Activated CD4-positive, alpha-beta T cell treated with anti-CD3 and anti-CD28 coated beads for 24 hours (primary cell): ENCODE measurements at regions not wholly inside any gene's neighbourhood (a gene's known extent, or its start where the extent isn't known, plus 50 kb on each side); places are given as distances from the start of the nearest gene placed in this dataset.

Experiments
- DNase-seq, 2 donors: peaks; one replicate each; pipeline ENCODE4 v3.0.0-alpha.2; 2020; ENCODE audit warnings: low read depth in 2 of 2

- no peak for DNase-seq
Observed at GRCh38 chr3:24838533-24838932, 343.9 kb upstream of the THRB start.

DNA sequence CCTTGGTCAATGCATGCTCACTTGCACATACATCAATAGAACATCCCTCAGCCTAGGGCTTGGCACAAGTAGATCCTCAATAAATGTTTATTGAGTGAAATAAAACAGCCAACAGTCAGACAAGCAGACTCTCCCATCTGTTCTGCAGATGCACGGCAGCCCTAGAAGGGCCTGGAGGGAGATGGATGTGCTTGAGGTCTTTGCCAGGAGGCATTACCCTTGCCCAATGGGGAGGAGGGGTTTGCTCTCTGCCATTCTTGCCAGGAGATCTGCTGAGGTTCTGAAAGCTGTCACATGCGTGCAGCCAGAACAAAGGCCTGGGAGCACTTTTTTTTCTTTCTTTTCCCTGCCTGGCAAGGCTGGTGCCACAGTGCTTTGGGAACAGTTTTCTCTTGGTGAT is 349.3 kb upstream of the THRB start:
- no peak for DNase-seq

- no peak for DNase-seq
Observed at GRCh38 chr3:24845524-24846155, 351.0 kb upstream of the THRB start.

- DNase-seq = no peak
Observed at GRCh38 chr3:24846286-24846860, 351.7 kb upstream of the THRB start.

DNA sequence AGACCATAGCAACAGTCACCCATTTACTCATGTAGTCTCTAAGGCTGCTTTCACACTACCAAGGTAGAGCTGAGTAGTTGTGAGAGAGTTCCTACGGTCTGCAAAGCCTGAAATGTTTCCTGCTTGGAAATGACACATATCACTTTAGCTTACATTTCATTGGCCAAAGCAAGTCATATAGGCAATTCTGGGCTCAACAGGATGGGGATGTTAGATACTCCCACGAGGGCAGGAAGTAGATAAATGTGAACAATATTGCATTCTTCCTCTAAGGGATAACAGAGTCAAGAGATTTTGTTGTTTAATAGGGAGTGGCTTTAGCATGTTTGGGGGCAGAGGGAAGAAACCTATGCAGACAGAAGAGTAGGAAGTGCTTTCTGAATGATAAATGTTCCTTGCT is 355.6 kb upstream of the THRB start:
- no peak for DNase-seq

GRCh38 chr3:24853685-24854490 is 359.2 kb upstream of the THRB start:
- DNase-seq = no peak

GRCh38 chr3:24854748-24855147 is 360.1 kb upstream of the THRB start:
- no peak for DNase-seq

DNA sequence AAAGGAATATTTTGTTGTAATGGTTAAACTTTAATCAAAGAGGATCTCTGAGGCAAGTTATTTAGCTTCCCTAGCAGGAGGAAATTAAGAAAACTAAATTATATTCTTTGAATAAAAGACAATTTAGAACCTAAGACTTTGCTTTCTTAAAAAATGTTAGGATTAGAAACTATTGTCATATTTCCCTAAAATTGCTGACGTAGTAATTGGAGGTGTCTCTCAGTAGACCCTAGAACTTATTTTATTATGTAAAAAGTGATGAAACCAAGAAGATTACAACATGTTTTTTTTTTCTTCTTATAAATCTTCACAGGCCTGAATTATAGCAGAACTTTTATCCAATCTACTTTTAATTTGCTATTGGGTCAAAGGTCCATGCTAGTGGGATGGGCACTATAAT is 363.3 kb upstream of the THRB start:
- DNase-seq = no peak

- no peak for DNase-seq
Observed at GRCh38 chr3:24863215-24863614, 368.6 kb upstream of the THRB start.

DNA sequence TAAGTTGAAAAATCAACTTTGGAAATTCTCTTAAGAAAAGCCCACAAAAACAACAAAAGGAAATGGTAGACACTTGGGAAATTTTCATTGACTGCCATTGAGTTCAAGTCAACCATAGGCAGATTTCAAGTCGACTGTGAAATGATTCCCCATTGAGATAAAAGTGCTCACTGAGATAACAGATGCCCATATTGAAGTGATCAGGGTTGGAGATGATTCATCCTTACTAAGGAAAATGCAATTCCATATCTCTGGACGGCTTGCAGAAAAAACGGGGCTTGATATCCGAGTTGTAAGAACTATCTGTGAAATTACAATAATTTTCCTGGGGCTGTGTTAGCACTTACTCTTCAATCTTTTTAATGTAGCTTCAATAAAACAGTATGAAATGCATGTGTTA is 373.1 kb upstream of the THRB start:
- DNase-seq = no peak

DNA sequence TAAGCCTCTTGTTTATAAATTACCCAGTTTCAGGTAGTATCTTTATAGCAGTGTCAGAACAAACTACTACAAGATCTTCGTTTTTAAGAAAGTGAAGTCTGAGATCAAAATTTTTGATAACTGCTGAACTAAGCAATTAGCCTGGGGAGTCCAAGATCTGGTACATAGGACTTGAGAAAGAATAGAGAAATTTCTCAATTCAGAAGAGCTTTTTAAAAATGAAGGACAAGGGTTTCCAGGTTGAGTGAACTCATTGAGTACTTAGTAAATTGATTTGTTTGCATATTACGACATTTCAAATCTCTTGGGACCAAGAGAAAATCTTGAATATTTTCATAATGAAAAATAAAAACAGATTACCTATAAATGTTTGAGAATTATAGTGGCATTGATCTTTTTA is 386.6 kb upstream of the THRB start:
- DNase-seq = no peak

- no peak for DNase-seq
Observed at GRCh38 chr3:24886501-24886900, 391.9 kb upstream of the THRB start.

DNA sequence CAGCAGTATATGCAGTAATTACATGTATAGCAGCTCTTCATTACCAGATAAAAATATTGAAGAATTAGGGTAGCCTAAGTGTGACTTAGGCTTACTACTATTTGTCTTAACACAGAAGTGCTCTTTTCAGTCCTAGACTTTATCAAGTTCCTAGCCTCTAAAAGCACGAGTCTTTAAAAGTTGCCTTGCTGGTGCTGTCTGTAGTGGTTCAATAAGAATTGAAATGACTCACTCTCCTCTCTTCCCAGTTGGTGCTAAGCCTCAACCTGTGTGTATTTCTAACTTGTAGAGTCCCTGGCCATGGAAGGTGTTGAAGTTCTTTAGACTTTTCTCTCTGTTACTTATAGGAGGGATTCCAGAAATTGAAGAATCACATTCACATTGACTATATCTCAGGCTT is 395.4 kb upstream of the THRB start:
- DNase-seq = no peak

DNA sequence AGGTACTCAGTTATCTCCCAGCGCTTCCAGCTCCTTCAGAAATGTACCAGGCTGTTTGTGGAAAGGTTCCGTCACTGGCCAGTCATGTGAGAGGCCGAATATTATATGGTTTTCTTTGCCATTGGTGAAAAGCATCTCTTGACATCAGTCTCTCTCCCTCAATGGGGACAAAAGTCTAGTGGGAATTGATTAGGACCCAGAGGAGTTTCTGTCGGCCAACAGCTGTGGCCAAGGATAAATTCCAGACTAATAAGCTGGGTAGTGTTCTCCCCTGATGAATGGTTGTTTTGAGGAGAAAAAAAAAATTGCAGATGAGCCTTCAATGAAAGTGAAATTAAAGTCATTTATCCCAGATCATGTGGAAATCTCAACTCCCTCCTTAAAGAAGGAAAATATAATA is 404.7 kb upstream of the THRB start:
- DNase-seq = no peak

- no peak for DNase-seq
Observed at GRCh38 chr3:24899901-24900603, 405.4 kb upstream of the THRB start.

DNA sequence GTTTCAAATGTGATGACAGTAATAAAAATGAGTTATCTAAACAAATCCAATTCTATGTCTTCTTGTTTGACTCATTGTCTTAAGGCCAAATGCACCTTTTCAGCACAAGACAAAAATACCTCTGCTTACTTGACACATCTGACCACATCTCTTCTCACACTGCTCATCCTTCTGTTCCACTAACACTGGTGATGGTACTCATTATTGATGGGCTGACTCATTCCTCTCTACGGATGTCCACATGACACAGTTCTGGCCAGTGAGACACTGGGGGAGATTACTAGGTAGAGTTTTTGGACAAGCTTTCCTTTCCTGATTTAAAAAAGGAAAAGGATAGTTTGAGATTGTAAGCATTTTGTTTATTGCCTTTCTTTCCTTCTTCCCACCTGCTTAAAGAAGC is 410.6 kb upstream of the THRB start:
- DNase-seq = no peak

GRCh38 chr3:24907106-24907505 is 412.5 kb upstream of the THRB start:
- DNase-seq = no peak

- no peak for DNase-seq
Observed at GRCh38 chr3:24911076-24911475, 416.4 kb upstream of the THRB start.

GRCh38 chr3:24915639-24916038 is 421.0 kb upstream of the THRB start:
- DNase-seq = no peak

- DNase-seq = no peak
Observed at GRCh38 chr3:24917908-24918307, 423.3 kb upstream of the THRB start.

GRCh38 chr3:24923570-24923969 is 428.9 kb upstream of the THRB start:
- no peak for DNase-seq

GRCh38 chr3:24929521-24929920 is 434.9 kb upstream of the THRB start:
- no peak for DNase-seq

DNA sequence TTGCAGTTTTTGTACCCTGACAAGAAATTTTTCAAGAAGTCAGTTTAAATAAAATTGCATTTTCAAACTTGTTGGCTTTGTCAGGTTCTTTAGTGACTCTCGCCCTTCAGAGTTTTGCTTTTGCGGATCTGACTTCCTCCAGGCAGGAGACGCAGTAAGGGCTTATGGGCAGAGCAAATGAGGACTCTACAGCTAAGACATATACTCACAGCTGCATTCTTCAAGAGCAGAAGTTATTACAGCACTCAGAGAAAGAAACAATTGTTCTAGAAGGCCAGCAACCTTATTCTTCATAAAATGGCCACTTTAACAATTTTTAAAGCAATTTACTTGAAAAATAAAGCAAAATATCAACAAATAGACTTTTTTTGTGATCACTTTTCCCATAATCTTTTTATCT is 438.8 kb upstream of the THRB start:
- DNase-seq = no peak
